ENCODE measurements at regions not wholly inside any gene's neighbourhood (a gene's known extent, or its start where the extent isn't known, plus 50 kb on each side); places are given as distances from the start of the nearest gene placed in this dataset.

GRCh38 chr2:4085186-4085585 is 381.8 kb downstream of the DCDC2C start:
- no peaks in the 10 kb centered on the region for H3K4me1 ChIP-seq (ENCODE audit: control insufficient read depth in 1 of 2, low read depth in 2 of 2)
- H3K4me3 ChIP-seq = no peak overlapping the region
- H3K27me3 ChIP-seq (replicated peaks; ENCODE audit: insufficient read depth) = no peaks in the 10 kb centered on the region
- DNase-seq (ENCODE audit: low spot score) (no peak), ATAC-seq (ENCODE audit: insufficient number of reproducible peaks, low FRiP score, low read depth) (no peak)
- H3K27ac ChIP-seq = no peak overlapping the region
- no peaks in the 10 kb centered on the region for H3K36me3 ChIP-seq
- no peaks in the 10 kb centered on the region for H3K9me3 ChIP-seq
- no peak for TF ChIP-seq CTCF (IDR thresholded peaks at IDR 0.05)

- no peak overlapping the region for H3K27ac ChIP-seq
- TF ChIP-seq CTCF (IDR thresholded peaks at IDR 0.05) = no peak
- H3K9me3 ChIP-seq = no peaks in the 10 kb centered on the region
- H3K36me3 ChIP-seq = no peaks in the 10 kb centered on the region
- ATAC-seq (ENCODE audit: insufficient number of reproducible peaks, low FRiP score, low read depth) (no peak), DNase-seq (ENCODE audit: low spot score) (no peak)
- H3K27me3 ChIP-seq (replicated peaks; ENCODE audit: insufficient read depth) = no peaks in the 10 kb centered on the region
- no peaks in the 10 kb centered on the region for H3K4me1 ChIP-seq (ENCODE audit: control insufficient read depth in 1 of 2, low read depth in 2 of 2)
- H3K4me3 ChIP-seq = no peak overlapping the region
Observed at GRCh38 chr2:4090668-4091630, 387.6 kb downstream of the DCDC2C start.

GRCh38 chr2:4091869-4092268 is 388.5 kb downstream of the DCDC2C start:
- no peak for TF ChIP-seq CTCF (IDR thresholded peaks at IDR 0.05)
- no peaks in the 10 kb centered on the region for H3K36me3 ChIP-seq
- no peak for DNase-seq (ENCODE audit: low spot score)
- H3K27me3 ChIP-seq (replicated peaks; ENCODE audit: insufficient read depth) = no peaks in the 10 kb centered on the region
- H3K4me1 ChIP-seq (ENCODE audit: control insufficient read depth in 1 of 2, low read depth in 2 of 2) = no peaks in the 10 kb centered on the region
- no peaks in the 10 kb centered on the region for H3K9me3 ChIP-seq
- no peak overlapping the region for H3K27ac ChIP-seq
- no peak overlapping the region for H3K4me3 ChIP-seq
- no peak for ATAC-seq (ENCODE audit: insufficient number of reproducible peaks, low FRiP score, low read depth)

GRCh38 chr2:4094743-4095142 is 391.4 kb downstream of the DCDC2C start:
- H3K27ac ChIP-seq = no peak overlapping the region
- ATAC-seq (ENCODE audit: insufficient number of reproducible peaks, low FRiP score, low read depth) = no peak
- no peaks in the 10 kb centered on the region for H3K27me3 ChIP-seq (replicated peaks; ENCODE audit: insufficient read depth)
- H3K9me3 ChIP-seq = no peaks in the 10 kb centered on the region
- no peak overlapping the region for H3K4me3 ChIP-seq
- no peak for TF ChIP-seq CTCF (IDR thresholded peaks at IDR 0.05)
- H3K4me1 ChIP-seq (ENCODE audit: control insufficient read depth in 1 of 2, low read depth in 2 of 2) = no peaks in the 10 kb centered on the region
- H3K36me3 ChIP-seq = no peaks in the 10 kb centered on the region
- DNase-seq (ENCODE audit: low spot score) = no peak

GRCh38 chr2:4096978-4097766 is 393.8 kb downstream of the DCDC2C start:
- Histone ChIP-seq H3K9me3 (no peaks in the 10 kb centered on the region), H3K4me1 (ENCODE audit: control insufficient read depth in 1 of 2, low read depth in 2 of 2) (no peaks in the 10 kb centered on the region), H3K27ac (no peak overlapping the region), H3K4me3 (no peak overlapping the region), H3K36me3 (no peaks in the 10 kb centered on the region), H3K27me3 (replicated peaks; ENCODE audit: insufficient read depth) (no peaks in the 10 kb centered on the region)
- no peak for ATAC-seq (ENCODE audit: insufficient number of reproducible peaks, low FRiP score, low read depth)
- DNase-seq (ENCODE audit: low spot score) = no peak
- TF ChIP-seq CTCF (IDR thresholded peaks at IDR 0.05) = no peak

Data from thoracic aorta (tissue), 2 donors.